HG03108 (cell line): ENCODE measurements at regions not wholly inside any gene's neighbourhood (a gene's known extent, or its start where the extent isn't known, plus 50 kb on each side); places are given as distances from the start of the nearest gene placed in this dataset.

Source experiments
- ATAC-seq: cut with Tn5 transposase; IDR thresholded peaks from one replicate; pipeline ENCODE4 v1.9.1; 2021; ENCODE audit warnings: moderate library complexity; ENCODE audit not compliant: unreplicated experiment

GRCh38 chr13:107866032-107866940 is 349.1 kb downstream of the LIG4 start:
- ATAC-seq = no peak

GRCh38 chr13:107865643-107866031 is 349.7 kb downstream of the LIG4 start:
- no peak for ATAC-seq

GRCh38 chr13:107865318-107865575 is 350.1 kb downstream of the LIG4 start:
- no peak for ATAC-seq

GRCh38 chr13:107864543-107865317 is 350.6 kb downstream of the LIG4 start:
- no peak for ATAC-seq

- no peak for ATAC-seq
Observed at GRCh38 chr13:107860284-107860683, 355.1 kb downstream of the LIG4 start.

- ATAC-seq = no peak
Observed at GRCh38 chr13:107854880-107855279, 360.5 kb downstream of the LIG4 start.

GRCh38 chr13:107852072-107852471 is 363.3 kb downstream of the LIG4 start:
- ATAC-seq = no peak

GRCh38 chr13:107851670-107852069 is 363.7 kb downstream of the LIG4 start:
- no peak for ATAC-seq

- no peak for ATAC-seq
Observed at GRCh38 chr13:107847406-107847805, 367.9 kb downstream of the LIG4 start.

- ATAC-seq = no peak
Observed at GRCh38 chr13:107846642-107847041, 368.7 kb downstream of the LIG4 start.

GRCh38 chr13:107845911-107846310 is 369.4 kb downstream of the LIG4 start:
- ATAC-seq = no peak

- no peak for ATAC-seq
Observed at GRCh38 chr13:107843681-107844080, 371.7 kb downstream of the LIG4 start.

GRCh38 chr13:107843281-107843680 is 372.1 kb downstream of the LIG4 start:
- no peak for ATAC-seq

- ATAC-seq = no peak
Observed at GRCh38 chr13:107842562-107843180, 372.7 kb downstream of the LIG4 start.

- ATAC-seq = no peak
Observed at GRCh38 chr13:107838588-107839161, 376.7 kb downstream of the LIG4 start.

- ATAC-seq = no peak
Observed at GRCh38 chr13:107836685-107837084, 378.7 kb downstream of the LIG4 start.

GRCh38 chr13:107835339-107836018 is 379.9 kb downstream of the LIG4 start:
- ATAC-seq = peak; percentile 80

GRCh38 chr13:107834717-107835116 is 380.6 kb downstream of the LIG4 start:
- no peak for ATAC-seq

GRCh38 chr13:107834281-107834680 is 381.1 kb downstream of the LIG4 start:
- no peak for ATAC-seq

- ATAC-seq = no peak
Observed at GRCh38 chr13:107832500-107833100, 382.7 kb downstream of the LIG4 start.

- no peak for ATAC-seq
Observed at GRCh38 chr13:107830804-107831203, 384.5 kb downstream of the LIG4 start.
